ENCODE measurements at regions not wholly inside any gene's neighbourhood (a gene's known extent, or its start where the extent isn't known, plus 50 kb on each side); places are given as distances from the start of the nearest gene placed in this dataset.
"Not testable (repeated sequence)": the region's sequence is repeated elsewhere in the genome, so short reads cannot be mapped to it uniquely, and the experiment has no call there.

GRCh38 chr2:83155826-83156225 is 1303.3 kb downstream of the SUCLG1 start:
- DNase-seq (ENCODE audit: low spot score) = no peak

- no peak for DNase-seq (ENCODE audit: low spot score)
Measured at GRCh38 chr2:83143946-83144345, 1315.1 kb downstream of the SUCLG1 start.

GRCh38 chr2:83142934-83143333 is 1316.1 kb downstream of the SUCLG1 start:
- no peak for DNase-seq (ENCODE audit: low spot score)

GRCh38 chr2:83115606-83116005 is 1343.5 kb downstream of the SUCLG1 start:
- no peak for DNase-seq (ENCODE audit: low spot score)

GRCh38 chr2:83115155-83115554 is 1343.9 kb downstream of the SUCLG1 start:
- DNase-seq (ENCODE audit: low spot score) = no peak

GRCh38 chr2:83113953-83114352 is 1345.1 kb downstream of the SUCLG1 start:
- DNase-seq (ENCODE audit: low spot score) = no peak

GRCh38 chr2:83112858-83113257 is 1346.2 kb downstream of the SUCLG1 start:
- DNase-seq (ENCODE audit: low spot score) = no peak

- DNase-seq (ENCODE audit: low spot score) = no peak
Measured at GRCh38 chr2:83109284-83109683, 1349.8 kb downstream of the SUCLG1 start.

GRCh38 chr2:83106853-83107252 is 1352.2 kb downstream of the SUCLG1 start:
- no peak for DNase-seq (ENCODE audit: low spot score)

GRCh38 chr2:83104202-83104601 is 1354.9 kb downstream of the SUCLG1 start:
- DNase-seq (ENCODE audit: low spot score) = no peak

- DNase-seq (ENCODE audit: low spot score) = no peak
Measured at GRCh38 chr2:83103613-83104012, 1355.5 kb downstream of the SUCLG1 start.

GRCh38 chr2:83089051-83089450 is 1370.0 kb downstream of the SUCLG1 start:
- DNase-seq (ENCODE audit: low spot score) = not testable (repeated sequence)

GRCh38 chr2:83085869-83086268 is 1373.2 kb downstream of the SUCLG1 start:
- no peak for DNase-seq (ENCODE audit: low spot score)

- DNase-seq (ENCODE audit: low spot score) = no peak
Measured at GRCh38 chr2:83081826-83082690, 1377.0 kb downstream of the SUCLG1 start.

- DNase-seq (ENCODE audit: low spot score) = no peak
Measured at GRCh38 chr2:83079007-83079406, 1380.1 kb downstream of the SUCLG1 start.

- DNase-seq (ENCODE audit: low spot score) = no peak
Measured at GRCh38 chr2:83072767-83073166, 1386.3 kb downstream of the SUCLG1 start.

GRCh38 chr2:83071914-83072313 is 1387.2 kb downstream of the SUCLG1 start:
- DNase-seq (ENCODE audit: low spot score) = no peak

- DNase-seq (ENCODE audit: low spot score) = no peak
Measured at GRCh38 chr2:83071352-83071751, 1387.7 kb downstream of the SUCLG1 start.

- no peak for DNase-seq (ENCODE audit: low spot score)
Measured at GRCh38 chr2:83069724-83070123, 1389.4 kb downstream of the SUCLG1 start.

GRCh38 chr2:83068714-83069113 is 1390.4 kb downstream of the SUCLG1 start:
- DNase-seq (ENCODE audit: low spot score) = no peak

GRCh38 chr2:83067947-83068346 is 1391.1 kb downstream of the SUCLG1 start:
- DNase-seq (ENCODE audit: low spot score) = no peak

GRCh38 chr2:83063933-83064332 is 1395.1 kb downstream of the SUCLG1 start:
- no peak for DNase-seq (ENCODE audit: low spot score)

GRCh38 chr2:83063511-83063910 is 1395.6 kb downstream of the SUCLG1 start:
- no peak for DNase-seq (ENCODE audit: low spot score)

- no peak for DNase-seq (ENCODE audit: low spot score)
Measured at GRCh38 chr2:83058683-83059082, 1400.4 kb downstream of the SUCLG1 start.

Measured in CD4-positive, alpha-beta T cell treated with Interleukin-6 at 100 ng/mL for 8 hours (primary cell).